WTC11 (cell line): ENCODE measurements at regions not wholly inside any gene's neighbourhood (a gene's known extent, or its start where the extent isn't known, plus 50 kb on each side); places are given as distances from the start of the nearest gene placed in this dataset.

ENCODE experiments used
- ATF1 ChIP-seq: sonication (generic); formaldehyde crosslinking; IDR thresholded peaks from 2 replicates; pipeline ENCODE4 v1.8.1; 2023; ENCODE audit warnings: mild to moderate bottlenecking, moderate library complexity, missing genetic modification reagents
- ETV6 ChIP-seq: sonication (generic); formaldehyde crosslinking; IDR thresholded peaks from 2 replicates; pipeline ENCODE4 v1.8.1; 2022; ENCODE audit warnings: mild to moderate bottlenecking, missing genetic modification reagents
- SMAD3 ChIP-seq: sonication (generic); formaldehyde crosslinking; IDR thresholded peaks from 2 replicates; pipeline ENCODE4 v1.8.0; 2022; ENCODE audit warnings: missing genetic modification reagents, mild to moderate bottlenecking, borderline replicate concordance
- TF ChIP-seq, protein P1 (sequence below): sonication (generic); formaldehyde crosslinking; IDR thresholded peaks from 2 replicates; pipeline ENCODE4 v1.8.0; 2022; ENCODE audit warnings: mild to moderate bottlenecking, missing genetic modification reagents
- TF ChIP-seq, protein P2 (sequence below): fragments of 200-600 bp; IDR thresholded peaks from 2 replicates; pipeline ENCODE4 v1.8.0; 2022; ENCODE audit warnings: antibody characterized with exemption
- TF ChIP-seq, protein P3 (sequence below): sonication (generic); formaldehyde crosslinking; IDR thresholded peaks from 2 replicates; pipeline ENCODE4 v1.8.1; 2023; ENCODE audit warnings: mild to moderate bottlenecking, missing genetic modification reagents
- TF ChIP-seq, protein P4 (sequence below): sonication (generic); formaldehyde crosslinking; IDR thresholded peaks from 2 replicates; pipeline ENCODE4 v1.8.0; 2022; ENCODE audit warnings: mild to moderate bottlenecking, missing genetic modification reagents
- TF ChIP-seq, protein P5 (sequence below): sonication (generic); formaldehyde crosslinking; IDR thresholded peaks from 2 replicates; pipeline ENCODE4 v1.8.1; 2023; ENCODE audit warnings: mild to moderate bottlenecking, missing genetic modification reagents, moderate library complexity

DNA sequence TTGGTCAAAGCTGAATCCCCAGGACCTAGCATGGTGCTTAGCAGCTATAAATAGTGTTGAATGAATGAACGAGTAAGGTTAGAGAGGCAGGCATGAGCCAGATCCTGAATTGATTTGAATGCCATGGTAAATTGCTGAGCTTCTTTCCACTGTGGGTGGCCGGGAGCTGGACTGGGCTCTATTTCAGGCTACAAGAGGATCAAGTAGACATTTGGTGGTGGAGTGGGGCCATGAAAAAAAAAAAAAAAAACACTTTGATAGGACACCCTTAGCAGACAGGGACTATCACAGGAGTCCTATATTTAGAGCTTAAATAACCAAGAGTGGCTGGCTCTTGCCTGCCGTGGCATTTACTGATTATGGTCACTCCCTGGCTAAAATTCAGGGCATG lies 77.6 kb downstream of the MIAT start:
- TF ChIP-seq SMAD3 (CRISPR knock-in tag) (no peak), ATF1 (CRISPR knock-in tag) (no peak), ETV6 (CRISPR knock-in tag) (no peak)
- TF ChIP-seq, protein P1, sequence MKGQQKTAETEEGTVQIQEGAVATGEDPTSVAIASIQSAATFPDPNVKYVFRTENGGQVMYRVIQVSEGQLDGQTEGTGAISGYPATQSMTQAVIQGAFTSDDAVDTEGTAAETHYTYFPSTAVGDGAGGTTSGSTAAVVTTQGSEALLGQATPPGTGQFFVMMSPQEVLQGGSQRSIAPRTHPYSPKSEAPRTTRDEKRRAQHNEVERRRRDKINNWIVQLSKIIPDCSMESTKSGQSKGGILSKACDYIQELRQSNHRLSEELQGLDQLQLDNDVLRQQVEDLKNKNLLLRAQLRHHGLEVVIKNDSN (CRISPR knock-in tag): no peak
- TF ChIP-seq, protein P2, sequence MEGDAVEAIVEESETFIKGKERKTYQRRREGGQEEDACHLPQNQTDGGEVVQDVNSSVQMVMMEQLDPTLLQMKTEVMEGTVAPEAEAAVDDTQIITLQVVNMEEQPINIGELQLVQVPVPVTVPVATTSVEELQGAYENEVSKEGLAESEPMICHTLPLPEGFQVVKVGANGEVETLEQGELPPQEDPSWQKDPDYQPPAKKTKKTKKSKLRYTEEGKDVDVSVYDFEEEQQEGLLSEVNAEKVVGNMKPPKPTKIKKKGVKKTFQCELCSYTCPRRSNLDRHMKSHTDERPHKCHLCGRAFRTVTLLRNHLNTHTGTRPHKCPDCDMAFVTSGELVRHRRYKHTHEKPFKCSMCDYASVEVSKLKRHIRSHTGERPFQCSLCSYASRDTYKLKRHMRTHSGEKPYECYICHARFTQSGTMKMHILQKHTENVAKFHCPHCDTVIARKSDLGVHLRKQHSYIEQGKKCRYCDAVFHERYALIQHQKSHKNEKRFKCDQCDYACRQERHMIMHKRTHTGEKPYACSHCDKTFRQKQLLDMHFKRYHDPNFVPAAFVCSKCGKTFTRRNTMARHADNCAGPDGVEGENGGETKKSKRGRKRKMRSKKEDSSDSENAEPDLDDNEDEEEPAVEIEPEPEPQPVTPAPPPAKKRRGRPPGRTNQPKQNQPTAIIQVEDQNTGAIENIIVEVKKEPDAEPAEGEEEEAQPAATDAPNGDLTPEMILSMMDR: no peak
- TF ChIP-seq, protein P3, sequence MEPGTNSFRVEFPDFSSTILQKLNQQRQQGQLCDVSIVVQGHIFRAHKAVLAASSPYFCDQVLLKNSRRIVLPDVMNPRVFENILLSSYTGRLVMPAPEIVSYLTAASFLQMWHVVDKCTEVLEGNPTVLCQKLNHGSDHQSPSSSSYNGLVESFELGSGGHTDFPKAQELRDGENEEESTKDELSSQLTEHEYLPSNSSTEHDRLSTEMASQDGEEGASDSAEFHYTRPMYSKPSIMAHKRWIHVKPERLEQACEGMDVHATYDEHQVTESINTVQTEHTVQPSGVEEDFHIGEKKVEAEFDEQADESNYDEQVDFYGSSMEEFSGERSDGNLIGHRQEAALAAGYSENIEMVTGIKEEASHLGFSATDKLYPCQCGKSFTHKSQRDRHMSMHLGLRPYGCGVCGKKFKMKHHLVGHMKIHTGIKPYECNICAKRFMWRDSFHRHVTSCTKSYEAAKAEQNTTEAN (CRISPR knock-in tag): no peak
- TF ChIP-seq, protein P4, sequence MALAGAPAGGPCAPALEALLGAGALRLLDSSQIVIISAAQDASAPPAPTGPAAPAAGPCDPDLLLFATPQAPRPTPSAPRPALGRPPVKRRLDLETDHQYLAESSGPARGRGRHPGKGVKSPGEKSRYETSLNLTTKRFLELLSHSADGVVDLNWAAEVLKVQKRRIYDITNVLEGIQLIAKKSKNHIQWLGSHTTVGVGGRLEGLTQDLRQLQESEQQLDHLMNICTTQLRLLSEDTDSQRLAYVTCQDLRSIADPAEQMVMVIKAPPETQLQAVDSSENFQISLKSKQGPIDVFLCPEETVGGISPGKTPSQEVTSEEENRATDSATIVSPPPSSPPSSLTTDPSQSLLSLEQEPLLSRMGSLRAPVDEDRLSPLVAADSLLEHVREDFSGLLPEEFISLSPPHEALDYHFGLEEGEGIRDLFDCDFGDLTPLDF (CRISPR knock-in tag): no peak
- TF ChIP-seq, protein P5, sequence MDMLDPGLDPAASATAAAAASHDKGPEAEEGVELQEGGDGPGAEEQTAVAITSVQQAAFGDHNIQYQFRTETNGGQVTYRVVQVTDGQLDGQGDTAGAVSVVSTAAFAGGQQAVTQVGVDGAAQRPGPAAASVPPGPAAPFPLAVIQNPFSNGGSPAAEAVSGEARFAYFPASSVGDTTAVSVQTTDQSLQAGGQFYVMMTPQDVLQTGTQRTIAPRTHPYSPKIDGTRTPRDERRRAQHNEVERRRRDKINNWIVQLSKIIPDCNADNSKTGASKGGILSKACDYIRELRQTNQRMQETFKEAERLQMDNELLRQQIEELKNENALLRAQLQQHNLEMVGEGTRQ (CRISPR knock-in tag): no peak
